Mesodermal cell (in vitro differentiated cells): ENCODE measurements at regions not wholly inside any gene's neighbourhood (a gene's known extent, or its start where the extent isn't known, plus 50 kb on each side); places are given as distances from the start of the nearest gene placed in this dataset.

Experiments used
- H3K27ac ChIP-seq: 2 replicates; pipeline ENCODE4 v1.7.0; 2013; ENCODE audit warnings: mild to moderate bottlenecking, low read depth, low read length, moderate library complexity; ENCODE audit not compliant: severe bottlenecking
- H3K36me3 ChIP-seq: 2 replicates; pipeline ENCODE4 v1.7.1; 2013; ENCODE audit warnings: mild to moderate bottlenecking, low read length, moderate library complexity; ENCODE audit not compliant: control insufficient read depth, insufficient read depth
- H3K4me1 ChIP-seq: one replicate; pipeline ENCODE4 v1.7.1; 2013; ENCODE audit warnings: mild to moderate bottlenecking, low read length; ENCODE audit not compliant: insufficient read depth, control insufficient read depth, poor library complexity, severe bottlenecking
- H3K4me3 ChIP-seq: 2 replicates; pipeline ENCODE4 v1.7.0; 2013; ENCODE audit warnings: low read length, control low read depth, mild to moderate bottlenecking; ENCODE audit not compliant: insufficient read depth, poor library complexity, severe bottlenecking; ENCODE audit errors: extremely low read depth
- H3K9me3 ChIP-seq: 2 replicates; pipeline ENCODE4 v1.7.1; 2013; ENCODE audit warnings: mild to moderate bottlenecking, low read length, moderate library complexity; ENCODE audit not compliant: control insufficient read depth
- WGBS, 2 experiments: methylation state at CpG; one replicate each; pipeline ENCODE4 v1.1.5; 2013; ENCODE audit warnings: missing lambda C conversion rate in 2 of 2; ENCODE audit not compliant: insufficient coverage in 2 of 2; 5-methylcytosine and 5-hydroxymethylcytosine counted together

DNA sequence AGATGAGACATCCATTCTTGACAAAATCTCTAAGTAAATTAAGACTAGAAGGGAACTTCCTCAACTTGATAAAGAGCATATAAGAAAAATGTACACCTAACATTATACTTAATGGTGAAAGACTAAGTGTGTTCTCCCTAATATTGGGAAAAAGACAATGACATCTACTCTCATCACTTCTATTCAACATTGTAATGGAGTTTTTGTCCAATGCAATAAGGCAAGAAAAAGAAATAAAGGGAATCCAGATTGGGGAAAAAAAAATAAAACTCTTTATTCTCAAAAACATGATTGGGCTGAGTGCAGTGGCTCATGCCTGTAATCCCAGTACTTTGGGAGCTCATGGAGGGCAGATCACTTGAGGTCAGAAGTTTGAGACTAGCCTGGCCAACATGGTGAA lies 131.1 kb upstream of the JUN start:
- Histone ChIP-seq H3K4me3 (no peak overlapping the region), H3K27ac (no peak overlapping the region), H3K9me3 (peaks cover 4% of the 10 kb centered on the region), H3K36me3 (no peaks in the 10 kb centered on the region), H3K4me1 (no peaks in the 10 kb centered on the region)

- no peaks in the 10 kb centered on the region for H3K4me1 ChIP-seq
- H3K9me3 ChIP-seq: peaks cover 4% of the 10 kb centered on the region
- no peak overlapping the region for H3K4me3 ChIP-seq
- no CpG with 5 or more reads among the region's 4 CpGs for WGBS, 2 experiments
- no peaks in the 10 kb centered on the region for H3K36me3 ChIP-seq
- H3K27ac ChIP-seq: no peak overlapping the region
Observed at GRCh38 chr1:58917436-58917835, 133.6 kb upstream of the JUN start.

- H3K4me3 ChIP-seq: no peak overlapping the region
- H3K4me1 ChIP-seq: no peaks in the 10 kb centered on the region
- H3K9me3 ChIP-seq: peaks cover 4% of the 10 kb centered on the region
- WGBS, 2 experiments: 91 to 95% methylated on average over 6 to 7 of the region's 9 CpGs
- no peaks in the 10 kb centered on the region for H3K36me3 ChIP-seq
- H3K27ac ChIP-seq: no peak overlapping the region
Observed at GRCh38 chr1:58919226-58919958, 135.5 kb upstream of the JUN start.

- no peak overlapping the region for H3K4me3 ChIP-seq
- peaks cover 4% of the 10 kb centered on the region for H3K9me3 ChIP-seq
- 88 to 100% methylated on average over 1 to 3 of the region's 4 CpGs for WGBS, 2 experiments
- H3K27ac ChIP-seq: no peak overlapping the region
- H3K36me3 ChIP-seq: no peaks in the 10 kb centered on the region
- no peaks in the 10 kb centered on the region for H3K4me1 ChIP-seq
Observed at GRCh38 chr1:58919959-58920321, 136.1 kb upstream of the JUN start.

DNA sequence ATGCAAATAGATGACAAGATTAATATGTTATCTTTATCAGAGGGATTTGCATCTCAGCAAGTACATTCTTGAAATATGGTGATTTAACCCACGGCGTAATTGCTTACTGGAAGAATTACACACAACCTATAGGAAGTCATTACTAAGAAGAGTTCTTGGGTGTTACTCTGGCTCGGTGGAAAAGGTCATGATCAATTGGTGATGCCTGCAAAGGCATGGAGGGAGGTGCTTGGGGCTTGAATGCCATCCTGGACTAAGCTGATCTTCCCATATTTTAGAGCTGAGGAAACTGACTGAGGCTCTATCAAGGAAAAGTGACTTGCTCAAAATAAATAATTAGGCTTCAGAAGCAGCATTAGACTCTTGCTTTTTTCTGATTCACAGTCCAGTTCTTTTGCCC lies 137.5 kb upstream of the JUN start:
- Histone ChIP-seq H3K9me3 (no peaks in the 10 kb centered on the region), H3K4me1 (no peaks in the 10 kb centered on the region), H3K4me3 (no peak overlapping the region), H3K36me3 (no peaks in the 10 kb centered on the region), H3K27ac (no peak overlapping the region)
- 80 to 100% methylated on average over 1 of the region's 3 CpGs for WGBS, 2 experiments

GRCh38 chr1:58921751-58922150 lies 137.9 kb upstream of the JUN start:
- no peak overlapping the region for H3K27ac ChIP-seq

GRCh38 chr1:58922302-58923089 lies 138.6 kb upstream of the JUN start:
- no peak overlapping the region for H3K4me3 ChIP-seq
- H3K36me3 ChIP-seq: no peaks in the 10 kb centered on the region
- WGBS, 2 experiments: 94% methylated on average over 8 to 12 of the region's 13 CpGs
- no peaks in the 10 kb centered on the region for H3K9me3 ChIP-seq
- no peak overlapping the region for H3K27ac ChIP-seq
- H3K4me1 ChIP-seq: no peaks in the 10 kb centered on the region

More at GRCh38 chr1:58921751-58922150, 137.9 kb upstream of the JUN start:
- Histone ChIP-seq H3K9me3 (no peaks in the 10 kb centered on the region), H3K36me3 (no peaks in the 10 kb centered on the region), H3K4me1 (no peaks in the 10 kb centered on the region), H3K4me3 (no peak overlapping the region)
- WGBS, 2 experiments: 94 to 100% methylated on average over 1 to 2 of the region's 2 CpGs

- no peaks in the 10 kb centered on the region for H3K4me1 ChIP-seq
Observed at GRCh38 chr1:58923090-58923470, 139.2 kb upstream of the JUN start.

GRCh38 chr1:58924016-58924565 lies 140.2 kb upstream of the JUN start:
- no peaks in the 10 kb centered on the region for H3K36me3 ChIP-seq
- no peak overlapping the region for H3K27ac ChIP-seq
- no peaks in the 10 kb centered on the region for H3K9me3 ChIP-seq
- no peak overlapping the region for H3K4me3 ChIP-seq
- H3K4me1 ChIP-seq: peaks cover 5% of the 10 kb centered on the region

More at GRCh38 chr1:58923090-58923470, 139.2 kb upstream of the JUN start:
- no CpG with 5 or more reads among the region's 3 CpGs for WGBS, 2 experiments
- H3K9me3 ChIP-seq: no peaks in the 10 kb centered on the region
- no peaks in the 10 kb centered on the region for H3K36me3 ChIP-seq
- H3K4me3 ChIP-seq: no peak overlapping the region
- H3K27ac ChIP-seq: no peak overlapping the region

DNA sequence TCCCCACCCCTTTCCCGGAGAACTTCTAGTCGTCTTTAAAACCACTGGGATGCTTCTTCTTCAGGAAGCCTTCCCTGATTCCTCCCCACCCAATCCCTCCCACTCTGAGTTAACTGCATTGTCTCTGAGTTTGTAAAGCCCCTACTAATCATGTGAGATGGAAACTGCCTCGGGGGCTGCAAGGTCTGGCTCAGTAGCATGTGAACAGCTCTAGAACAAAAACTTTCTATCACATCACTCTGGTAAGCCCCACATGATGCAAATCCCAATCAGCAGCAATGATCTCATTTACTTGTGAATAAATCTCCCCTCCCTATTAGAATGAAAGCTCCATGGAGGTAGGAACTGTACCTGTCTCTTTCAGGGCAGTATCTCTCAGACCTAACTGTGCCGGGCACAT lies 141.0 kb upstream of the JUN start:
- Histone ChIP-seq H3K4me3 (no peak overlapping the region), H3K4me1 (peaks cover 12% of the 10 kb centered on the region), H3K36me3 (no peaks in the 10 kb centered on the region), H3K9me3 (no peaks in the 10 kb centered on the region), H3K27ac (no peak overlapping the region)
- WGBS, 2 experiments: 88 to 92% methylated on average over 3 of the region's 4 CpGs

DNA sequence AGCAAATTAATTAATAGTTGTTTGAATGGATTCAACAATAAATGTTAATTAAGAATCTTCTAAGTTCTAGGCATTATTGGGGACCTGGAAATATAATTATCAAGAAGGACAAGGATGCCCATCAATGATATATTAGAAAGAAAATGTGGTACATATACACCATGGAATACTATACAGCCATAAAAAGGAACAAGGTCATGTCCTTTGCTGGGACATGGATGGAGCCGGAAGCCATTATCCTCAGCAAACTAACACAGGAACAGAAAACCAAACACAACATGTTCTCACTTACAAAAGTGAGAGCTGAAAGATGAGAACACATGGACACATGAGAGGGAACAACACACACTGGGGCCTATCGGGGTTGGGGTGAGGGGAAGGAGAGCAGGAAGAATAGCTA lies 141.4 kb upstream of the JUN start:
- no peaks in the 10 kb centered on the region for H3K36me3 ChIP-seq
- H3K4me3 ChIP-seq: no peak overlapping the region
- peaks cover 13% of the 10 kb centered on the region for H3K4me1 ChIP-seq
- WGBS, 2 experiments: 92% methylated on average over 2 of the region's 2 CpGs; no CpG with 5 or more reads in 1 of the 2 experiments
- H3K9me3 ChIP-seq: no peaks in the 10 kb centered on the region
- no peak overlapping the region for H3K27ac ChIP-seq
